GM23248 (cell line): ENCODE measurements at regions not wholly inside any gene's neighbourhood (a gene's known extent, or its start where the extent isn't known, plus 50 kb on each side); places are given as distances from the start of the nearest gene placed in this dataset.

Experiments
- EZH2 ChIP-seq: fragments of 200-600 bp; sonication (generic); IDR thresholded peaks from 2 replicates; pipeline ENCODE4 v1.6.1; 2018; ENCODE audit warnings: antibody characterized with exemption, mild to moderate bottlenecking; ENCODE audit not compliant: insufficient read depth, poor library complexity, severe bottlenecking
- EZH2phosphoT487 ChIP-seq: fragments of 200-600 bp; sonication (generic); IDR thresholded peaks from 2 replicates; pipeline ENCODE4 v1.6.1; 2018; ENCODE audit warnings: antibody characterized with exemption, moderate library complexity, mild to moderate bottlenecking, low read depth; ENCODE audit not compliant: insufficient read depth

GRCh38 chr5:74342182-74342581 lies 298.3 kb downstream of the ENC1 start:
- TF ChIP-seq EZH2: no peak
- TF ChIP-seq EZH2phosphoT487: no peak
